WTC11 (cell line): ENCODE measurements at regions not wholly inside any gene's neighbourhood (a gene's known extent, or its start where the extent isn't known, plus 50 kb on each side); places are given as distances from the start of the nearest gene placed in this dataset.

Source experiments
- ATAC-seq: fragments of 200-7000 bp; cut with Tn5 transposase; 2 replicates; pipeline ENCODE4 v1.10.0; 2021; ENCODE audit warnings: mild to moderate bottlenecking, moderate library complexity
- CTCF ChIA-PET: fragments of 300-600 bp; sonication (Branson Sonifier 250); formaldehyde crosslinking; loops from one replicate; lab custom pipeline; 2021; ENCODE audit warnings: antibody characterized with exemption; lab: Charles Lee
- POLR2A ChIA-PET: fragments of 350-600 bp; sonication (Branson Sonifier 250); formaldehyde crosslinking; loops from one replicate; lab custom pipeline; 2021; ENCODE audit warnings: antibody characterized with exemption; lab: Charles Lee
- DNase-seq: peaks from one replicate; pipeline ENCODE4 v3.0.0; 2021; ENCODE audit warnings: low spot score
- H3K27ac Mint-ChIP-seq: 2 replicates; pipeline ENCODE4 v1.8.0; 2021; ENCODE audit warnings: mixed read lengths
- H3K27me3 Mint-ChIP-seq: 2 replicates; pipeline ENCODE4 v1.8.0; 2021; ENCODE audit warnings: low read depth, mild to moderate bottlenecking, moderate library complexity, mixed read lengths
- H3K36me3 Mint-ChIP-seq: 2 replicates; pipeline ENCODE4 v1.8.0; 2021; ENCODE audit warnings: mixed read lengths
- H3K4me1 Mint-ChIP-seq: 2 replicates; pipeline ENCODE4 v1.8.0; 2022; ENCODE audit warnings: mixed read lengths
- H3K4me3 Mint-ChIP-seq: 2 replicates; pipeline ENCODE4 v1.8.0; 2021; ENCODE audit warnings: mild to moderate bottlenecking, moderate library complexity, mixed read lengths
- H3K9me3 Mint-ChIP-seq: 2 replicates; pipeline ENCODE4 v1.8.0; 2021; ENCODE audit warnings: mixed read lengths
- CREM ChIP-seq: sonication (generic); formaldehyde crosslinking; IDR thresholded peaks from 2 replicates; pipeline ENCODE4 v1.8.1; 2022; ENCODE audit warnings: mild to moderate bottlenecking, missing genetic modification reagents, moderate library complexity
- ETV6 ChIP-seq: sonication (generic); formaldehyde crosslinking; IDR thresholded peaks from 2 replicates; pipeline ENCODE4 v1.8.1; 2022; ENCODE audit warnings: mild to moderate bottlenecking, missing genetic modification reagents
- FOXP1 ChIP-seq: sonication (generic); formaldehyde crosslinking; IDR thresholded peaks from 2 replicates; pipeline ENCODE4 v1.8.0; 2022; ENCODE audit warnings: missing genetic modification reagents, mild to moderate bottlenecking, moderate library complexity, borderline replicate concordance
- GABPB1 ChIP-seq: sonication (generic); formaldehyde crosslinking; IDR thresholded peaks from 2 replicates; pipeline ENCODE4 v1.8.1; 2023; ENCODE audit warnings: mild to moderate bottlenecking, missing genetic modification reagents
- OVOL2 ChIP-seq: fragments of 250-450 bp; sonication (Bioruptor Pico); IDR thresholded peaks from 2 replicates; pipeline ENCODE4 v1.9.0; 2021; ENCODE audit warnings: mild to moderate bottlenecking, borderline replicate concordance
- RELA ChIP-seq: sonication (generic); formaldehyde crosslinking; IDR thresholded peaks from 2 replicates; pipeline ENCODE4 v1.8.1; 2022; ENCODE audit warnings: missing genetic modification reagents, mild to moderate bottlenecking, borderline replicate concordance
- TEAD1 ChIP-seq: sonication (generic); formaldehyde crosslinking; IDR thresholded peaks from 2 replicates; pipeline ENCODE4 v1.8.0; 2022; ENCODE audit warnings: mild to moderate bottlenecking, missing genetic modification reagents
- TEAD4 ChIP-seq: sonication (generic); formaldehyde crosslinking; IDR thresholded peaks from 2 replicates; pipeline ENCODE4 v1.8.0; 2022; ENCODE audit warnings: mild to moderate bottlenecking, missing genetic modification reagents
- ZNF121 ChIP-seq: sonication (generic); formaldehyde crosslinking; IDR thresholded peaks from 2 replicates; pipeline ENCODE4 v1.8.0; 2023; ENCODE audit warnings: missing genetic modification reagents
- ZNF138 ChIP-seq: sonication (generic); formaldehyde crosslinking; conservative IDR thresholded peaks from 2 replicates; pipeline ENCODE4 v1.8.1; 2022; ENCODE audit warnings: mild to moderate bottlenecking, moderate library complexity, missing genetic modification reagents
- ZNF219 ChIP-seq: sonication (generic); formaldehyde crosslinking; IDR thresholded peaks from 2 replicates; pipeline ENCODE4 v1.8.0; 2023; ENCODE audit warnings: missing genetic modification reagents, mild to moderate bottlenecking, borderline replicate concordance
- ZNF317 ChIP-seq: sonication (generic); formaldehyde crosslinking; IDR thresholded peaks from 2 replicates; pipeline ENCODE4 v1.8.1; 2023; ENCODE audit warnings: low read depth, mild to moderate bottlenecking, moderate library complexity, missing genetic modification reagents, borderline replicate concordance
- ZNF416 ChIP-seq: fragments of 250-450 bp; sonication (Bioruptor Pico); IDR thresholded peaks from 2 replicates; pipeline ENCODE4 v1.9.0; 2021; ENCODE audit warnings: mild to moderate bottlenecking, inconsistent platforms
- TF ChIP-seq, protein P1 (sequence below): sonication (generic); formaldehyde crosslinking; IDR thresholded peaks from 2 replicates; pipeline ENCODE4 v1.8.1; 2022; ENCODE audit warnings: missing genetic modification reagents, borderline replicate concordance
- TF ChIP-seq, protein P2 (sequence below): fragments of 250-450 bp; sonication (Bioruptor Pico); IDR thresholded peaks from 2 replicates; pipeline ENCODE4 v1.9.0; 2021; ENCODE audit warnings: mild to moderate bottlenecking
- TF ChIP-seq, protein P3 (sequence below): sonication (generic); formaldehyde crosslinking; IDR thresholded peaks from 2 replicates; pipeline ENCODE4 v1.8.0; 2022; ENCODE audit warnings: missing genetic modification reagents
- TF ChIP-seq, protein P4 (sequence below): fragments of 250-450 bp; sonication (Bioruptor Pico); IDR thresholded peaks from 2 replicates; pipeline ENCODE4 v1.8.0; 2021; ENCODE audit warnings: mild to moderate bottlenecking
- TF ChIP-seq, protein P5 (sequence below): sonication (generic); formaldehyde crosslinking; IDR thresholded peaks from 2 replicates; pipeline ENCODE4 v1.8.1; 2023; ENCODE audit warnings: mild to moderate bottlenecking, missing genetic modification reagents, moderate library complexity
- TF ChIP-seq, protein P6 (sequence below): sonication (generic); formaldehyde crosslinking; IDR thresholded peaks from 2 replicates; pipeline ENCODE4 v1.8.1; 2023; ENCODE audit warnings: mild to moderate bottlenecking, missing genetic modification reagents
- TF ChIP-seq, protein P7 (sequence below): sonication (generic); formaldehyde crosslinking; IDR thresholded peaks from 2 replicates; pipeline ENCODE4 v1.8.1; 2023; ENCODE audit warnings: mild to moderate bottlenecking, missing genetic modification reagents

DNA sequence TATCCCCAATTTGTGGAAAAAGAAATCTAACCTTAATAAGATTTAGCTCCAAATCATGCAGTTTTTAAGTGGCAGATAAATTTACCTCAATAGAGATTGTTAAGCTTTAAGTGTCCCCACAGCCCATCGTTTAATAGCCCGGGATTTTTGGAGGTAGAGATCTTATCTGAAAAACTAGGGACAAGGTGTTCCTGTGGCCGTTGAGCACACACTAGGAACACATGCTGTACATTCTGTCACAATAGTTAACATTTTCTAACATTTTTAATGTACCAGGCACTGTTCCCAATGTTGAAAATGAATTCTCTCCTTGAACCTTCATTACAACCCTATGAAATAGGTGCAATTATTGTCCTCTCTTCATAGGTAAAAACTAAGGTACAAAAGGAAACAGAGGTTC is 85.7 kb upstream of the PLD5 start:
- no peak overlapping the region for H3K27ac Mint-ChIP-seq
- no peaks in the 10 kb centered on the region for H3K36me3 Mint-ChIP-seq
- H3K4me1 Mint-ChIP-seq: peaks cover 11% of the 10 kb centered on the region
- DNase-seq: no peak
- POLR2A ChIA-PET: no interaction called here
- no peaks in the 10 kb centered on the region for H3K27me3 Mint-ChIP-seq
- H3K4me3 Mint-ChIP-seq: no peak overlapping the region
- no peaks in the 10 kb centered on the region for H3K9me3 Mint-ChIP-seq
- no peak for ATAC-seq
- TF ChIP-seq ZNF121 (CRISPR knock-in tag): no peak
- no peak for TF ChIP-seq CREM (CRISPR knock-in tag)
- TF ChIP-seq, protein P1, sequence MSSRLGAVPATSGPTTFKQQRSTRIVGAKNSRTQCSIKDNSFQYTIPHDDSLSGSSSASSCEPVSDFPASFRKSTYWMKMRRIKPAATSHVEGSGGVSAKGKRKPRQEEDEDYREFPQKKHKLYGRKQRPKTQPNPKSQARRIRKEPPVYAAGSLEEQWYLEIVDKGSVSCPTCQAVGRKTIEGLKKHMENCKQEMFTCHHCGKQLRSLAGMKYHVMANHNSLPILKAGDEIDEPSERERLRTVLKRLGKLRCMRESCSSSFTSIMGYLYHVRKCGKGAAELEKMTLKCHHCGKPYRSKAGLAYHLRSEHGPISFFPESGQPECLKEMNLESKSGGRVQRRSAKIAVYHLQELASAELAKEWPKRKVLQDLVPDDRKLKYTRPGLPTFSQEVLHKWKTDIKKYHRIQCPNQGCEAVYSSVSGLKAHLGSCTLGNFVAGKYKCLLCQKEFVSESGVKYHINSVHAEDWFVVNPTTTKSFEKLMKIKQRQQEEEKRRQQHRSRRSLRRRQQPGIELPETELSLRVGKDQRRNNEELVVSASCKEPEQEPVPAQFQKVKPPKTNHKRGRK (CRISPR knock-in tag): no peak
- TF ChIP-seq TEAD4 (CRISPR knock-in tag): no peak
- TF ChIP-seq, protein P2, sequence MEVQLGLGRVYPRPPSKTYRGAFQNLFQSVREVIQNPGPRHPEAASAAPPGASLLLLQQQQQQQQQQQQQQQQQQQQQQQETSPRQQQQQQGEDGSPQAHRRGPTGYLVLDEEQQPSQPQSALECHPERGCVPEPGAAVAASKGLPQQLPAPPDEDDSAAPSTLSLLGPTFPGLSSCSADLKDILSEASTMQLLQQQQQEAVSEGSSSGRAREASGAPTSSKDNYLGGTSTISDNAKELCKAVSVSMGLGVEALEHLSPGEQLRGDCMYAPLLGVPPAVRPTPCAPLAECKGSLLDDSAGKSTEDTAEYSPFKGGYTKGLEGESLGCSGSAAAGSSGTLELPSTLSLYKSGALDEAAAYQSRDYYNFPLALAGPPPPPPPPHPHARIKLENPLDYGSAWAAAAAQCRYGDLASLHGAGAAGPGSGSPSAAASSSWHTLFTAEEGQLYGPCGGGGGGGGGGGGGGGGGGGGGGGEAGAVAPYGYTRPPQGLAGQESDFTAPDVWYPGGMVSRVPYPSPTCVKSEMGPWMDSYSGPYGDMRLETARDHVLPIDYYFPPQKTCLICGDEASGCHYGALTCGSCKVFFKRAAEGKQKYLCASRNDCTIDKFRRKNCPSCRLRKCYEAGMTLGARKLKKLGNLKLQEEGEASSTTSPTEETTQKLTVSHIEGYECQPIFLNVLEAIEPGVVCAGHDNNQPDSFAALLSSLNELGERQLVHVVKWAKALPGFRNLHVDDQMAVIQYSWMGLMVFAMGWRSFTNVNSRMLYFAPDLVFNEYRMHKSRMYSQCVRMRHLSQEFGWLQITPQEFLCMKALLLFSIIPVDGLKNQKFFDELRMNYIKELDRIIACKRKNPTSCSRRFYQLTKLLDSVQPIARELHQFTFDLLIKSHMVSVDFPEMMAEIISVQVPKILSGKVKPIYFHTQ (CRISPR knock-in tag): no peak
- TF ChIP-seq ZNF416 (CRISPR knock-in tag): no peak
- TF ChIP-seq, protein P3, sequence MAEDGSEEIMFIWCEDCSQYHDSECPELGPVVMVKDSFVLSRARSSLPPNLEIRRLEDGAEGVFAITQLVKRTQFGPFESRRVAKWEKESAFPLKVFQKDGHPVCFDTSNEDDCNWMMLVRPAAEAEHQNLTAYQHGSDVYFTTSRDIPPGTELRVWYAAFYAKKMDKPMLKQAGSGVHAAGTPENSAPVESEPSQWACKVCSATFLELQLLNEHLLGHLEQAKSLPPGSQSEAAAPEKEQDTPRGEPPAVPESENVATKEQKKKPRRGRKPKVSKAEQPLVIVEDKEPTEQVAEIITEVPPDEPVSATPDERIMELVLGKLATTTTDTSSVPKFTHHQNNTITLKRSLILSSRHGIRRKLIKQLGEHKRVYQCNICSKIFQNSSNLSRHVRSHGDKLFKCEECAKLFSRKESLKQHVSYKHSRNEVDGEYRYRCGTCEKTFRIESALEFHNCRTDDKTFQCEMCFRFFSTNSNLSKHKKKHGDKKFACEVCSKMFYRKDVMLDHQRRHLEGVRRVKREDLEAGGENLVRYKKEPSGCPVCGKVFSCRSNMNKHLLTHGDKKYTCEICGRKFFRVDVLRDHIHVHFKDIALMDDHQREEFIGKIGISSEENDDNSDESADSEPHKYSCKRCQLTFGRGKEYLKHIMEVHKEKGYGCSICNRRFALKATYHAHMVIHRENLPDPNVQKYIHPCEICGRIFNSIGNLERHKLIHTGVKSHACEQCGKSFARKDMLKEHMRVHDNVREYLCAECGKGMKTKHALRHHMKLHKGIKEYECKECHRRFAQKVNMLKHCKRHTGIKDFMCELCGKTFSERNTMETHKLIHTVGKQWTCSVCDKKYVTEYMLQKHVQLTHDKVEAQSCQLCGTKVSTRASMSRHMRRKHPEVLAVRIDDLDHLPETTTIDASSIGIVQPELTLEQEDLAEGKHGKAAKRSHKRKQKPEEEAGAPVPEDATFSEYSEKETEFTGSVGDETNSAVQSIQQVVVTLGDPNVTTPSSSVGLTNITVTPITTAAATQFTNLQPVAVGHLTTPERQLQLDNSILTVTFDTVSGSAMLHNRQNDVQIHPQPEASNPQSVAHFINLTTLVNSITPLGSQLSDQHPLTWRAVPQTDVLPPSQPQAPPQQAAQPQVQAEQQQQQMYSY: no peak
- TF ChIP-seq ZNF219 (CRISPR knock-in tag): no peak
- no peak for TF ChIP-seq ZNF317 (CRISPR knock-in tag)
- TF ChIP-seq FOXP1 (CRISPR knock-in tag): no peak
- TF ChIP-seq, all 79 proteins: peak for 0
- CTCF ChIA-PET: no interaction called here

DNA sequence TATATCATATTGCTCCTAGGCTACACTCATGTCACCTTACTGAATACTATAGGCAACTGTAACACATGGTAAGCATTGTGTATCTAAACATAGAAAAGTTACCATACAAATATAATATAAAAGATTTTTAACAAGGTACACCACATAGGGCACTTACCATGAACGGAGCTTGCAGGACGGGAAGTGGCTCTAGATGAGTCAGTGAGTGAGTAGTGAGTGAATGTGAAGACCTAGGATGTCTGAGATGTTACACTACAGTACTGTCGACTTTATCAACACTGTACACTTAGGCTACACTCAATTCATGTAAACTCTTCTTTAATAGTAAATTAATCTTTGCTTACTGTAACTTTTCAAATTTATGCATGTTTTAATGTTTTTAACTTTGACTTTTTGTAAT is 81.0 kb upstream of the PLD5 start:
- H3K27me3 Mint-ChIP-seq: no peaks in the 10 kb centered on the region
- TF ChIP-seq, protein P4, sequence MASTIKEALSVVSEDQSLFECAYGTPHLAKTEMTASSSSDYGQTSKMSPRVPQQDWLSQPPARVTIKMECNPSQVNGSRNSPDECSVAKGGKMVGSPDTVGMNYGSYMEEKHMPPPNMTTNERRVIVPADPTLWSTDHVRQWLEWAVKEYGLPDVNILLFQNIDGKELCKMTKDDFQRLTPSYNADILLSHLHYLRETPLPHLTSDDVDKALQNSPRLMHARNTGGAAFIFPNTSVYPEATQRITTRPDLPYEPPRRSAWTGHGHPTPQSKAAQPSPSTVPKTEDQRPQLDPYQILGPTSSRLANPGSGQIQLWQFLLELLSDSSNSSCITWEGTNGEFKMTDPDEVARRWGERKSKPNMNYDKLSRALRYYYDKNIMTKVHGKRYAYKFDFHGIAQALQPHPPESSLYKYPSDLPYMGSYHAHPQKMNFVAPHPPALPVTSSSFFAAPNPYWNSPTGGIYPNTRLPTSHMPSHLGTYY (CRISPR knock-in tag): no peak
- TF ChIP-seq TEAD1 (CRISPR knock-in tag) (no peak), ETV6 (CRISPR knock-in tag) (no peak), RELA (CRISPR knock-in tag) (no peak)
- H3K4me3 Mint-ChIP-seq: no peak overlapping the region
- no peak for ATAC-seq
- no peak for DNase-seq
- no peaks in the 10 kb centered on the region for H3K36me3 Mint-ChIP-seq
- no peak overlapping the region for H3K27ac Mint-ChIP-seq
- ChIA-PET POLR2A (no interaction called here), CTCF (no interaction called here)
- peaks cover 18% of the 10 kb centered on the region for H3K4me1 Mint-ChIP-seq
- H3K9me3 Mint-ChIP-seq: no peaks in the 10 kb centered on the region

DNA sequence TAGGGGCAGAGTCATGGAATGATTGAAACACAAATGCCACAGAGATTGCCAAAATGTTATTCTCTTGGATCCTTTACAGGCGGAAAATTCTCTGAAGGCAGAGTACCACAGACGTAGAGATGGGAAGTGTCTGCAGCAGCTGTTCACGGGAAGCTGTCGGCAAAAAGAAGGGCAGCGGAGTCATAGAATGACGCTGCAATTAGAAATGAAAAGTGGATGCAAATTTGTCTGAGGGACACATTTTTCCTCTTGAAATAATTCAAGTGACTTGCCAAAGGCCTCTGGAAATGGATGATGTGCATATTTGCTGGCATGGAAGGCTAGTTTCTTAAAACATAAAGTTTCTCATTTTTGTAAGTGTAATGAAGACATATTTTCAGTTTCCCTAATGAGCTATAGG is 77.5 kb upstream of the PLD5 start:
- ATAC-seq: no peak
- CTCF ChIA-PET: no interaction called here
- POLR2A ChIA-PET: no interaction called here
- TF ChIP-seq, protein P5, sequence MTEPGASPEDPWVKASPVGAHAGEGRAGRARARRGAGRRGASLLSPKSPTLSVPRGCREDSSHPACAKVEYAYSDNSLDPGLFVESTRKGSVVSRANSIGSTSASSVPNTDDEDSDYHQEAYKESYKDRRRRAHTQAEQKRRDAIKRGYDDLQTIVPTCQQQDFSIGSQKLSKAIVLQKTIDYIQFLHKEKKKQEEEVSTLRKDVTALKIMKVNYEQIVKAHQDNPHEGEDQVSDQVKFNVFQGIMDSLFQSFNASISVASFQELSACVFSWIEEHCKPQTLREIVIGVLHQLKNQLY (CRISPR knock-in tag): no peak
- TF ChIP-seq, protein P6, sequence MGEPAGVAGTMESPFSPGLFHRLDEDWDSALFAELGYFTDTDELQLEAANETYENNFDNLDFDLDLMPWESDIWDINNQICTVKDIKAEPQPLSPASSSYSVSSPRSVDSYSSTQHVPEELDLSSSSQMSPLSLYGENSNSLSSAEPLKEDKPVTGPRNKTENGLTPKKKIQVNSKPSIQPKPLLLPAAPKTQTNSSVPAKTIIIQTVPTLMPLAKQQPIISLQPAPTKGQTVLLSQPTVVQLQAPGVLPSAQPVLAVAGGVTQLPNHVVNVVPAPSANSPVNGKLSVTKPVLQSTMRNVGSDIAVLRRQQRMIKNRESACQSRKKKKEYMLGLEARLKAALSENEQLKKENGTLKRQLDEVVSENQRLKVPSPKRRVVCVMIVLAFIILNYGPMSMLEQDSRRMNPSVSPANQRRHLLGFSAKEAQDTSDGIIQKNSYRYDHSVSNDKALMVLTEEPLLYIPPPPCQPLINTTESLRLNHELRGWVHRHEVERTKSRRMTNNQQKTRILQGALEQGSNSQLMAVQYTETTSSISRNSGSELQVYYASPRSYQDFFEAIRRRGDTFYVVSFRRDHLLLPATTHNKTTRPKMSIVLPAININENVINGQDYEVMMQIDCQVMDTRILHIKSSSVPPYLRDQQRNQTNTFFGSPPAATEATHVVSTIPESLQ (CRISPR knock-in tag): no peak
- TF ChIP-seq ZNF138 (CRISPR knock-in tag) (no peak), ZNF121 (CRISPR knock-in tag) (no peak), OVOL2 (CRISPR knock-in tag) (no peak), GABPB1 (CRISPR knock-in tag) (no peak)
- TF ChIP-seq, protein P7, sequence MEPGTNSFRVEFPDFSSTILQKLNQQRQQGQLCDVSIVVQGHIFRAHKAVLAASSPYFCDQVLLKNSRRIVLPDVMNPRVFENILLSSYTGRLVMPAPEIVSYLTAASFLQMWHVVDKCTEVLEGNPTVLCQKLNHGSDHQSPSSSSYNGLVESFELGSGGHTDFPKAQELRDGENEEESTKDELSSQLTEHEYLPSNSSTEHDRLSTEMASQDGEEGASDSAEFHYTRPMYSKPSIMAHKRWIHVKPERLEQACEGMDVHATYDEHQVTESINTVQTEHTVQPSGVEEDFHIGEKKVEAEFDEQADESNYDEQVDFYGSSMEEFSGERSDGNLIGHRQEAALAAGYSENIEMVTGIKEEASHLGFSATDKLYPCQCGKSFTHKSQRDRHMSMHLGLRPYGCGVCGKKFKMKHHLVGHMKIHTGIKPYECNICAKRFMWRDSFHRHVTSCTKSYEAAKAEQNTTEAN: no peak

More for the DNA sequence above, 77.5 kb upstream of the PLD5 start:
- peaks cover 26% of the 10 kb centered on the region for H3K9me3 Mint-ChIP-seq
- H3K27me3 Mint-ChIP-seq: no peaks in the 10 kb centered on the region; the same call in 1 of the 2 replicates
- H3K4me1 Mint-ChIP-seq: peaks cover 18% of the 10 kb centered on the region
- no peak overlapping the region for H3K27ac Mint-ChIP-seq
- H3K4me3 Mint-ChIP-seq: no peak overlapping the region
- no peak for DNase-seq
- peaks cover 18% of the 10 kb centered on the region for H3K36me3 Mint-ChIP-seq
